GM23248 (cell line): ENCODE measurements at regions not wholly inside any gene's neighbourhood (a gene's known extent, or its start where the extent isn't known, plus 50 kb on each side); places are given as distances from the start of the nearest gene placed in this dataset.

ENCODE experiments used
- DNase-seq: peaks from one replicate; pipeline ENCODE4 v3.0.0-alpha.2; 2015
- H2AFZ ChIP-seq: fragments of 200-600 bp; sonication (generic); 2 replicates; pipeline ENCODE4 v1.6.1; 2016; ENCODE audit warnings: antibody characterized with exemption
- H3F3A ChIP-seq: fragments of 200-600 bp; sonication (generic); 2 replicates; pipeline ENCODE4 v1.6.1; 2016; ENCODE audit warnings: mild to moderate bottlenecking, antibody characterized with exemption, mixed run types; ENCODE audit not compliant: insufficient read depth
- H3K27ac ChIP-seq: fragments of 200-600 bp; sonication (generic); 2 replicates; pipeline ENCODE4 v1.5.1; 2016; ENCODE audit warnings: mild to moderate bottlenecking
- H3K27me3 ChIP-seq: fragments of 200-600 bp; sonication (generic); replicated peaks from 2 replicates; pipeline ENCODE4 v1.6.1; 2016; ENCODE audit warnings: mild to moderate bottlenecking; ENCODE audit not compliant: insufficient read depth
- H3K36me3 ChIP-seq: fragments of 200-600 bp; sonication (generic); 2 replicates; pipeline ENCODE4 v1.6.1; 2016; ENCODE audit warnings: low read depth, mild to moderate bottlenecking
- H3K4me1 ChIP-seq: fragments of 200-600 bp; sonication (generic); 2 replicates; pipeline ENCODE4 v1.6.1; 2016; ENCODE audit warnings: mild to moderate bottlenecking; ENCODE audit not compliant: insufficient read depth
- H3K4me2 ChIP-seq: fragments of 200-600 bp; sonication (generic); one replicate; pipeline ENCODE4 v1.6.1; 2016; ENCODE audit warnings: mild to moderate bottlenecking; ENCODE audit not compliant: unreplicated experiment
- H3K4me3 ChIP-seq: fragments of 200-600 bp; sonication (generic); 2 replicates; pipeline ENCODE4 v1.5.1; 2016; ENCODE audit warnings: mild to moderate bottlenecking
- H3K79me2 ChIP-seq: fragments of 200-600 bp; sonication (generic); 2 replicates; pipeline ENCODE4 v1.6.1; 2016; ENCODE audit warnings: mild to moderate bottlenecking; ENCODE audit not compliant: insufficient read depth
- H3K9ac ChIP-seq: fragments of 200-600 bp; sonication (generic); 2 replicates; pipeline ENCODE4 v1.6.1; 2016; ENCODE audit warnings: mild to moderate bottlenecking
- H3K9me2 ChIP-seq: fragments of 200-600 bp; sonication (generic); 2 replicates; pipeline ENCODE4 v1.6.1; 2016; ENCODE audit warnings: mixed run types, mild to moderate bottlenecking, moderate library complexity; ENCODE audit not compliant: insufficient read depth
- H3K9me3 ChIP-seq: fragments of 200-600 bp; sonication (generic); one replicate; pipeline ENCODE4 v1.6.1; 2017; ENCODE audit warnings: low read depth
- H4K20me1 ChIP-seq: fragments of 200-600 bp; sonication (generic); 2 replicates; pipeline ENCODE4 v1.6.0; 2016; ENCODE audit not compliant: insufficient read depth
- EZH2 ChIP-seq: fragments of 200-600 bp; sonication (generic); IDR thresholded peaks from 2 replicates; pipeline ENCODE4 v1.6.1; 2018; ENCODE audit warnings: antibody characterized with exemption, mild to moderate bottlenecking; ENCODE audit not compliant: insufficient read depth, poor library complexity, severe bottlenecking
- EZH2phosphoT487 ChIP-seq: fragments of 200-600 bp; sonication (generic); IDR thresholded peaks from 2 replicates; pipeline ENCODE4 v1.6.1; 2018; ENCODE audit warnings: antibody characterized with exemption, moderate library complexity, mild to moderate bottlenecking, low read depth; ENCODE audit not compliant: insufficient read depth
- whole genome bisulfite sequencing, 2 experiments: methylation state at CpG; one replicate each; pipeline ENCODE4 v1.1.6; 2015 to 2017; ENCODE audit warnings: low lambda C conversion rate in 2 of 2, low coverage in 1 of 2; ENCODE audit errors: missing lambda C conversion rate in 2 of 2; 5-methylcytosine and 5-hydroxymethylcytosine counted together
- in situ Hi-C: fragments of 300-500 bp; cut with MboI; formaldehyde crosslinking; loops from 2 replicates; pipeline ENCODE4 v1.15.0; 2020

DNA sequence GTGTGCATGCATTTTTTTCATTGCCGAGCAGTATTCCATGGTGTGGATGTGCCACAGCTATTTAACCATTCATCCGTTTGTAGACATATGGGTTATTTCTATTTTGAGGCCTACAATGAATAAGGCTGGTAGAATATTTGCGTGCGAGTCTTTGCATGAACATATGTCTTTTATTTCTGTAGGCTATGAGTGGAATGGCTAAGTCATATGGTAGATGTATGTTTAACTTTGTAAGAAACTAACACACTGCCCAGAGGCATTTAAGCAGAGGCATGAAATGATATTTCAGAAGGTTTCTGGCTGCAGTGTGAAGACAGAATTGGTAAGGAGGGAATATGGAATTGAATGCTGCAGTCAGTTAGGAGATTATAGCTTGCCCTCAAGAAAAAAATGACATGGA is 457.4 kb upstream of the CDH4 start:
- in situ Hi-C loops: no loop called here
- no peaks in the 10 kb centered on the region for H3F3A ChIP-seq
- 26 to 34% methylated on average over 4 of the region's 4 CpGs for WGBS, 2 experiments
- H3K9me2 ChIP-seq: no peaks in the 10 kb centered on the region
- H3K4me1 ChIP-seq: no peaks in the 10 kb centered on the region
- no peaks in the 10 kb centered on the region; the same call in 1 of the 2 replicates for H3K27me3 ChIP-seq
- no peak overlapping the region for H3K27ac ChIP-seq
- H3K4me2 ChIP-seq: no peak overlapping the region
- H3K36me3 ChIP-seq: no peaks in the 10 kb centered on the region
- TF ChIP-seq EZH2phosphoT487: no peak
- no peak for TF ChIP-seq EZH2
- no peak overlapping the region for H3K4me3 ChIP-seq
- H3K9me3 ChIP-seq: no peaks in the 10 kb centered on the region
- no peak overlapping the region for H2AFZ ChIP-seq
- no peak for DNase-seq
- H4K20me1 ChIP-seq: no peaks in the 10 kb centered on the region
- H3K79me2 ChIP-seq: no peaks in the 10 kb centered on the region
- no peak overlapping the region for H3K9ac ChIP-seq

DNA sequence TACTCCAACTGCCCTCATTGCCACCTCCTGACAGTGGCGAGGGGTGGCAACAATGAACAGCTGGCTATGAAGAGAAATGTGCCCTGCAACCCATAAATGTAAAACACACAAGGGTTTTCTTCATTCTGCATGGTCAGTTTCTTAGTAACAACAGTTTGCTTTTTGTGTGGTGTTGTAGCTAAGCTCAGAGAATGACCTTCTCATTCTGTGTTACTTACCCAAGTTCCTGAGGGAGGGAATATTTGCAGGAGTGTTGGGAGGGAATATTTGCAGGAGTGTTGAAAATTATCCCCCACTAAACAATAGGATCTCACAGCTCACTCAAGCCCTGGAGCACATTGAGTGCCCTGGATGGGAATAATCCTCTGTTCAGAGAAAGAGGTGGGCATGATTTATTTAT is 456.4 kb upstream of the CDH4 start:
- Histone ChIP-seq H3K4me2 (no peak overlapping the region), H3K4me3 (no peak overlapping the region), H3K9ac (no peak overlapping the region), H3F3A (no peaks in the 10 kb centered on the region), H4K20me1 (no peaks in the 10 kb centered on the region), H3K4me1 (no peaks in the 10 kb centered on the region), H3K79me2 (no peaks in the 10 kb centered on the region), H3K27ac (no peak overlapping the region), H3K9me3 (no peaks in the 10 kb centered on the region), H2AFZ (no peak overlapping the region), H3K36me3 (no peaks in the 10 kb centered on the region), H3K9me2 (no peaks in the 10 kb centered on the region), H3K27me3 (no peaks in the 10 kb centered on the region)
- DNase-seq: no peak
- 0 to 7% methylated on average over 1 of the region's 1 CpG for WGBS, 2 experiments
- in situ Hi-C loops: no loop called here
- no peak for TF ChIP-seq EZH2phosphoT487
- TF ChIP-seq EZH2: no peak

DNA sequence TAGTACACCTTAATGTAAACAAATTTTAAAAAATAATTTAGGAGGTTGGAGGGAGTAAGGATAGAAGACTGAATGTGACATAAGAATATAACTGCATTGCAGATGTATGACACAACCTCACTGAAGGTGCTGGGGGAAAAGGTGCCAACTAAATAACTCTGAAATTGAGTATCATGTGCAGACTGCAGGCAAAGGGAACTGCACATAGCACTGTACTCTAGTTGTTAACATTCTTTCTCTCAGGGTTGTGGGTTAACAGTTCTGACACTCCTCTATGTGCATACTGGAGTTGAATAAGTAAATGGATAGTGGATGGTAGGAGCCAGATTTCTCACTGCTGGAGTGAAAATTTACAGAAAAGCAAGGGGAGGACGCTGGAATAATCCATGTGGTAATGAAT is 451.9 kb upstream of the CDH4 start:
- H3F3A ChIP-seq: no peaks in the 10 kb centered on the region
- DNase-seq: no peak
- no peak overlapping the region for H3K9ac ChIP-seq
- H3K4me1 ChIP-seq: no peaks in the 10 kb centered on the region
- in situ Hi-C loops: no loop called here
- H3K4me2 ChIP-seq: no peak overlapping the region
- 0% methylated on average over 1 of the region's 1 CpG for WGBS, 2 experiments
- H2AFZ ChIP-seq: no peak overlapping the region
- no peaks in the 10 kb centered on the region for H4K20me1 ChIP-seq
- H3K9me3 ChIP-seq: no peaks in the 10 kb centered on the region
- no peaks in the 10 kb centered on the region for H3K36me3 ChIP-seq
- H3K27ac ChIP-seq: no peak overlapping the region
- H3K27me3 ChIP-seq: no peaks in the 10 kb centered on the region
- no peaks in the 10 kb centered on the region for H3K79me2 ChIP-seq
- no peak overlapping the region for H3K4me3 ChIP-seq
- H3K9me2 ChIP-seq: no peaks in the 10 kb centered on the region
- TF ChIP-seq EZH2phosphoT487 (no peak), EZH2 (no peak)

DNA sequence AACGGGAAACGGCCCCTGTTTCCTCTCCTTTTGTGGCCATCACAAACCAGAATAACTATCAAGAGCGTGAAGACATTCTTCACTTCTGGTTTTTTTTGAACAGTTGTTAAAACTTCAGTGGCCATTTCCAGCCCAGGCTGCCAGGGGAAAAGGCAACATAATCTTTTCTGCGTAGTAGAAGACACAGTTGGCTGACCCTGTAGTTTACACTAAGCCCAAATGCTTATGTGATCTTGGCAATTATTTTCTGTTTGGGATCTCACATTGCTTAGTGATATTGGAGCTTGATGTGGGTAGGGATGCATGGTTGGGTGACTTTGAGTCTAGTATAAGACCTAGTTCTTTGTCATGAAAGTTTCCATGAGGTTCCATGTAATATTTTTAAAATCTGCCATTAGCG is 449.4 kb upstream of the CDH4 start:
- H4K20me1 ChIP-seq: no peaks in the 10 kb centered on the region
- H3F3A ChIP-seq: no peaks in the 10 kb centered on the region
- TF ChIP-seq EZH2phosphoT487 (no peak), EZH2 (no peak)
- H2AFZ ChIP-seq: no peak overlapping the region
- no peak overlapping the region for H3K9ac ChIP-seq
- no peaks in the 10 kb centered on the region for H3K4me1 ChIP-seq
- H3K9me3 ChIP-seq: no peaks in the 10 kb centered on the region
- no peaks in the 10 kb centered on the region for H3K27me3 ChIP-seq
- H3K36me3 ChIP-seq: no peaks in the 10 kb centered on the region
- in situ Hi-C loops: no loop called here
- H3K79me2 ChIP-seq: no peaks in the 10 kb centered on the region
- H3K27ac ChIP-seq: no peak overlapping the region
- no peaks in the 10 kb centered on the region for H3K9me2 ChIP-seq
- H3K4me3 ChIP-seq: no peak overlapping the region
- no peak for DNase-seq
- H3K4me2 ChIP-seq: no peak overlapping the region
- 24 to 32% methylated on average over 5 of the region's 5 CpGs for WGBS, 2 experiments
